Neural cell (in vitro differentiated cells): ENCODE measurements at regions not wholly inside any gene's neighbourhood (a gene's known extent, or its start where the extent isn't known, plus 50 kb on each side); places are given as distances from the start of the nearest gene placed in this dataset.

Experiments used
- CTCF ChIP-seq: fragments of 450-650 bp; IDR thresholded peaks from 2 replicates; pipeline ENCODE4 v1.5.1; 2014; ENCODE audit warnings: antibody characterized with exemption, mild to moderate bottlenecking, moderate library complexity; ENCODE audit not compliant: poor library complexity, severe bottlenecking
- EP300 ChIP-seq: fragments of 450-650 bp; conservative IDR thresholded peaks from 2 replicates; pipeline ENCODE4 v1.6.1; 2014; ENCODE audit warnings: antibody characterized with exemption, mild to moderate bottlenecking, moderate library complexity; ENCODE audit not compliant: poor library complexity, severe bottlenecking
- EZH2 ChIP-seq: fragments of 200-600, 300-800 bp; shearing (Covaris generic), sonication (generic); IDR thresholded peaks from 2 replicates; pipeline ENCODE4 v1.6.1; 2014; ENCODE audit warnings: antibody characterized with exemption, low read length, borderline replicate concordance, mild to moderate bottlenecking; ENCODE audit not compliant: insufficient read depth, poor library complexity, severe bottlenecking
- POLR2AphosphoS5 ChIP-seq: IDR thresholded peaks from 2 replicates; pipeline ENCODE4 v1.6.1; 2012
- RAD21 ChIP-seq: fragments of 450-650 bp; conservative IDR thresholded peaks from 2 replicates; pipeline ENCODE4 v1.6.1; 2014; ENCODE audit warnings: antibody characterized with exemption, mild to moderate bottlenecking, moderate library complexity
- TF ChIP-seq, protein P1 (sequence below): IDR thresholded peaks from 2 replicates; pipeline ENCODE4 v1.6.1; 2012; ENCODE audit warnings: borderline replicate concordance

DNA sequence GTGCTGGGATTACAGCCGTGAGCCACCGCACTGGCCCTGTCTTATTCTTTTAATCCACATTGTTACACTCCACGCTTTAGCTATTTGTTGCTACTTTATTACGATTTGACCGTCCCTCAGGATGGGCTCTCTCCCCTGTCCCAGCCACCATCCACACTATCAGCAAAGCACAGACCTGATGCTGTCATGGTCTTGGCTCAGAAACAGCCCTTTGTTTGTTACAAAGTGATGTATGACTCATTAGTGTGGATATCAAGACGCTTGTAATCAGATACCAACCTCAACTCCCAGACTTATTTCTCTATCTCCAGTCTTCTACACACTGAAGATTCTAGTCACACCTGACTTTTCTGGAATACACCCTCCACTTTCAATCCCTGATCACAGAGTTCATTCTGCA is 84.6 kb upstream of the FREM2 start:
- TF ChIP-seq, protein P1, sequence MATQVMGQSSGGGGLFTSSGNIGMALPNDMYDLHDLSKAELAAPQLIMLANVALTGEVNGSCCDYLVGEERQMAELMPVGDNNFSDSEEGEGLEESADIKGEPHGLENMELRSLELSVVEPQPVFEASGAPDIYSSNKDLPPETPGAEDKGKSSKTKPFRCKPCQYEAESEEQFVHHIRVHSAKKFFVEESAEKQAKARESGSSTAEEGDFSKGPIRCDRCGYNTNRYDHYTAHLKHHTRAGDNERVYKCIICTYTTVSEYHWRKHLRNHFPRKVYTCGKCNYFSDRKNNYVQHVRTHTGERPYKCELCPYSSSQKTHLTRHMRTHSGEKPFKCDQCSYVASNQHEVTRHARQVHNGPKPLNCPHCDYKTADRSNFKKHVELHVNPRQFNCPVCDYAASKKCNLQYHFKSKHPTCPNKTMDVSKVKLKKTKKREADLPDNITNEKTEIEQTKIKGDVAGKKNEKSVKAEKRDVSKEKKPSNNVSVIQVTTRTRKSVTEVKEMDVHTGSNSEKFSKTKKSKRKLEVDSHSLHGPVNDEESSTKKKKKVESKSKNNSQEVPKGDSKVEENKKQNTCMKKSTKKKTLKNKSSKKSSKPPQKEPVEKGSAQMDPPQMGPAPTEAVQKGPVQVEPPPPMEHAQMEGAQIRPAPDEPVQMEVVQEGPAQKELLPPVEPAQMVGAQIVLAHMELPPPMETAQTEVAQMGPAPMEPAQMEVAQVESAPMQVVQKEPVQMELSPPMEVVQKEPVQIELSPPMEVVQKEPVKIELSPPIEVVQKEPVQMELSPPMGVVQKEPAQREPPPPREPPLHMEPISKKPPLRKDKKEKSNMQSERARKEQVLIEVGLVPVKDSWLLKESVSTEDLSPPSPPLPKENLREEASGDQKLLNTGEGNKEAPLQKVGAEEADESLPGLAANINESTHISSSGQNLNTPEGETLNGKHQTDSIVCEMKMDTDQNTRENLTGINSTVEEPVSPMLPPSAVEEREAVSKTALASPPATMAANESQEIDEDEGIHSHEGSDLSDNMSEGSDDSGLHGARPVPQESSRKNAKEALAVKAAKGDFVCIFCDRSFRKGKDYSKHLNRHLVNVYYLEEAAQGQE = no peak
- no peak for TF ChIP-seq EZH2
- TF ChIP-seq CTCF = no peak
- no peak for TF ChIP-seq RAD21
- no peak for TF ChIP-seq EP300
- TF ChIP-seq POLR2AphosphoS5 = no peak
